HepG2 (cell line): ENCODE measurements at regions not wholly inside any gene's neighbourhood (a gene's known extent, or its start where the extent isn't known, plus 50 kb on each side); places are given as distances from the start of the nearest gene placed in this dataset.
A peak's percentile ranks its signal among the peaks of the same experiment; 100 is the strongest.

Source experiments
- ATAC-seq: fragments of 200-7000 bp; cut with Tn5 transposase; 3 replicates; pipeline ENCODE4 v1.9.1; 2020; ENCODE audit warnings: mild to moderate bottlenecking, moderate library complexity
- BruUV-seq: library from RNA; stranded (reverse); fragments of 400-500 nt; replicated peaks from 2 replicates; lab custom pipeline; 2021; lab: Mats Ljungman, UMichigan
- CTCF ChIA-PET: fragments of 300-600 bp; formaldehyde crosslinking; extraction: SDS; loops from one replicate; lab custom pipeline; 2021; ENCODE audit warnings: low total read pairs, inconsistent platforms, low intra/inter-chr PET ratio; lab: Yijun Ruan, JAX
- POLR2A ChIA-PET: fragments of 350-600 bp; sonication (Branson Sonifier 250); formaldehyde crosslinking; loops from one replicate; lab custom pipeline; 2020; ENCODE audit warnings: antibody characterized with exemption, inconsistent platforms; lab: Yijun Ruan, JAX
- DNase-seq: peaks from one replicate; pipeline ENCODE4 v3.0.0-alpha.2; 2015; ENCODE audit warnings: low spot score
- FAIRE-seq: peaks from 3 replicates; lab custom pipeline; 2011; peaks lifted over from hg19 to GRCh38; lab: Jason Lieb, UNC
- H2AFZ ChIP-seq: one replicate; pipeline ENCODE4 v1.6.1; 2011; ENCODE audit warnings: low read length, inconsistent platforms
- H3K27ac ChIP-seq: fragments of 300-600 bp; 3 replicates; pipeline ENCODE4 v1.8.0; 2011; ENCODE audit warnings: mixed run types, mild to moderate bottlenecking, mixed read lengths, low read length, inconsistent platforms; ENCODE audit not compliant: insufficient read depth; ENCODE audit errors: extremely low read length
- H3K27me3 ChIP-seq, 2 experiments: fragments of 200-600 bp in 1 of 2; 2 replicates in 1 of 2; 3 replicates in 1 of 2; pipeline versions ENCODE4 v1.6.0 to v1.8.0; 2011; ENCODE audit warnings: low read length in 2 of 2, mild to moderate bottlenecking in 2 of 2, moderate library complexity in 2 of 2, inconsistent platforms in 1 of 2; ENCODE audit not compliant: insufficient read depth in 2 of 2, control insufficient read depth in 1 of 2
- H3K36me3 ChIP-seq, 2 experiments: fragments of 200-600 bp in 1 of 2; replicated peaks in 1 of 2; 2 replicates in 1 of 2; 3 replicates in 1 of 2; pipeline versions ENCODE4 v1.5.1 to v1.8.0; 2011; ENCODE audit warnings: low read length in 2 of 2, inconsistent platforms in 1 of 2; ENCODE audit not compliant: insufficient read depth in 2 of 2, control insufficient read depth in 1 of 2
- H3K4me1 ChIP-seq: 2 replicates; pipeline ENCODE4 v1.5.1; 2012; ENCODE audit warnings: low read length, inconsistent platforms; ENCODE audit not compliant: insufficient read depth
- H3K4me2 ChIP-seq: 2 replicates; pipeline ENCODE4 v1.6.0; 2011; ENCODE audit warnings: low read depth, low read length, inconsistent platforms
- H3K4me3 ChIP-seq, 3 experiments: fragments of 200-600 bp in 1 of 3; sonication (generic), shearing (Covaris generic) in 1 of 3; replicated peaks in 1 of 3; 2 replicates each; pipeline ENCODE4 v1.5.1; 2011 to 2016; ENCODE audit warnings: low read length in 3 of 3, inconsistent platforms in 2 of 3, low read depth in 2 of 3, mild to moderate bottlenecking in 2 of 3, control low read depth in 1 of 3, mixed read lengths in 1 of 3; ENCODE audit not compliant: insufficient read depth in 1 of 3
- H3K79me2 ChIP-seq: one replicate; pipeline ENCODE4 v1.6.1; 2011; ENCODE audit warnings: low read length, inconsistent platforms; ENCODE audit not compliant: insufficient read depth
- H3K9ac ChIP-seq: 2 replicates; pipeline ENCODE4 v1.6.0; 2011; ENCODE audit warnings: mild to moderate bottlenecking, low read depth, low read length, inconsistent platforms; ENCODE audit not compliant: insufficient read depth
- H3K9me3 ChIP-seq: 2 replicates; pipeline ENCODE4 v1.5.1; 2012; ENCODE audit warnings: mild to moderate bottlenecking, low read length
- H4K20me1 ChIP-seq: 2 replicates; pipeline ENCODE4 v1.6.0; 2011; ENCODE audit warnings: inconsistent platforms, mild to moderate bottlenecking, low read length, moderate library complexity; ENCODE audit not compliant: insufficient read depth
- HDAC6 ChIP-seq: fragments of 200-600 bp; sonication (generic); IDR thresholded peaks from 2 replicates; pipeline ENCODE4 v1.7.0; 2017; ENCODE audit warnings: mild to moderate bottlenecking, antibody characterized with exemption, low read length, low read depth
- KAT7 ChIP-seq: IDR thresholded peaks from 2 replicates; pipeline ENCODE4 v1.6.1; 2018; ENCODE audit warnings: borderline replicate concordance, missing compliant biosample characterization
- ZBTB20 ChIP-seq: sonication (generic); formaldehyde crosslinking; IDR thresholded peaks from 2 replicates; pipeline ENCODE4 v1.8.1; 2023; ENCODE audit warnings: missing genetic modification reagents, low read depth, mild to moderate bottlenecking, borderline replicate concordance
- ZNF609 ChIP-seq: sonication (generic); formaldehyde crosslinking; IDR thresholded peaks from 2 replicates; pipeline ENCODE4 v1.4.0; 2020; ENCODE audit warnings: mild to moderate bottlenecking, missing genetic modification reagents, borderline replicate concordance
- WGBS: methylation state at CpG from one replicate; pipeline ENCODE4 v1.1.6; 2017; ENCODE audit warnings: low lambda C conversion rate; 5-methylcytosine and 5-hydroxymethylcytosine counted together
- in situ Hi-C: cut with HindIII; loops from 2 replicates; pipeline ENCODE4 v1.10.0; 2017; ENCODE audit warnings: low pct_unique_long_range_greater_than_20kb; ENCODE audit not compliant: extremely low pct_ligation_motif_present
- intact Hi-C: fragments of 100-400 bp; cut with micrococcal nuclease; formaldehyde crosslinking; loops from one replicate; pipeline ENCODE4 v1.10.0; 2022; ENCODE audit not compliant: unreplicated experiment

GRCh38 chr3:118168175-118168574, 866.5 kb downstream of the IGSF11 start:
- FAIRE-seq (no peak), ATAC-seq (no peak), DNase-seq (peak; percentile 0)
- Histone ChIP-seq H3K4me2 (no peak overlapping the region), H3K27me3 (no peaks in the 10 kb centered on the region), H3K4me3 (no peak overlapping the region), H2AFZ (no peak overlapping the region), H3K9me3 (peaks cover 51% of the 10 kb centered on the region), H3K36me3 (no peaks in the 10 kb centered on the region), H3K79me2 (no peaks in the 10 kb centered on the region), H3K27ac (no peak overlapping the region), H4K20me1 (no peaks in the 10 kb centered on the region), H3K4me1 (no peaks in the 10 kb centered on the region), H3K9ac (no peak overlapping the region)
- intact Hi-C loops (no loop called here), in situ Hi-C loops (no loop called here)
- ChIA-PET POLR2A (no interaction called here), CTCF (no interaction called here)
- BruUV-seq = no TSS peak
- no peak for TF ChIP-seq HDAC6
- no peak for TF ChIP-seq ZNF609 (CRISPR knock-in tag)
- TF ChIP-seq KAT7 (CRISPR knock-in tag) = no peak
- no peak for TF ChIP-seq ZBTB20
- 15% methylated on average over 4 of the region's 4 CpGs for WGBS
